ENCODE measurements at regions not wholly inside any gene's neighbourhood (a gene's known extent, or its start where the extent isn't known, plus 50 kb on each side); places are given as distances from the start of the nearest gene placed in this dataset.

DNA sequence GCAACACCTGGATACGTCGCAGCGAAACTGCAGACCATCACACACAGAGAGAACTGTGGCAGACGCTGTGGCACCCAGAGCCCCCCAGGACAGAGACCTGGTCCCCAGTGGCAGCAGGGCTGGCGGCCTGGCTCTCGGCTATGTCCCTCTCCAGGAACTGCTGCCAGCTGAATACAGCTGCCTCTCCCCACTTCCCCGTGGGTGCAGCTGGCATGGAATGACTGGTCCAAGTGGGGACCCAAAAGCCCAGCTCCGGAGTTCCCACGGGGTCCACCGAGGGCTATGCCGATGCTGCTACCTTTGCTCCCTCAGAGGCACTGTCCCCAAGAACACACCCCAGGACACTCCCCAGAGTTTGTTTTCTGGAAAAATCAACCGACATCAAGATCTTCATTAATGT lies 67.8 kb upstream of the GATA2 start:
- H4K20me1 ChIP-seq (ENCODE audit: control insufficient read depth, insufficient read depth, low read length, poor library complexity, severe bottlenecking): no peaks in the 10 kb centered on the region
- CTCF ChIA-PET: no interaction called here

GRCh38 chr3:128559486-128560225 lies 66.7 kb upstream of the GATA2 start:
- Mint-ChIP-seq H3K27ac (no peak overlapping the region), H3K4me3 (no peak overlapping the region), H3K9me3 (ENCODE audit: insufficient read depth) (no peaks in the 10 kb centered on the region), H3K27me3 (peaks cover 35% of the 10 kb centered on the region), H3K4me1 (peaks cover 3% of the 10 kb centered on the region)
- no peaks in the 10 kb centered on the region for H3K36me3 ChIP-seq (replicated peaks in 1 of 2; ENCODE audit: control extremely low read depth in 1 of 2, control insufficient read depth in 1 of 2, extremely low read depth in 1 of 2, insufficient read depth in 2 of 2, low read length in 1 of 2)
- peaks cover 0 to 25% (median 4%) of the 10 kb centered on the region in 4 experiments for H3K27me3 ChIP-seq (replicated peaks in 1 of 4; ENCODE audit: control extremely low read depth in 1 of 4, control insufficient read depth in 3 of 4, insufficient read depth in 4 of 4, low read length in 3 of 4)
- no peak overlapping the region for H2AFZ ChIP-seq (ENCODE audit: insufficient read depth, low read depth, low read length, poor library complexity, severe bottlenecking)
- H4K20me1 ChIP-seq (ENCODE audit: control insufficient read depth, insufficient read depth, low read length, poor library complexity, severe bottlenecking): no peaks in the 10 kb centered on the region
- POLR2A ChIA-PET: no interaction called here
- no peak overlapping the region for H3K4me2 ChIP-seq (replicated peaks; ENCODE audit: low read depth, low read length, poor library complexity, severe bottlenecking)
- H3K9me3 ChIP-seq (ENCODE audit: control extremely low read depth in 1 of 3, control insufficient read depth in 2 of 3, insufficient read depth in 1 of 3, low read length in 2 of 3): peaks cover 0 to 10% (median 0%) of the 10 kb centered on the region in 3 donors
- H3K79me2 ChIP-seq (ENCODE audit: control insufficient read depth, insufficient read depth, low read length): no peaks in the 10 kb centered on the region
- DNase-seq: no peak
- no peak overlapping the region for H3K4me3 ChIP-seq (ENCODE audit: control extremely low read depth in 1 of 5, extremely low read depth in 1 of 5, insufficient read depth in 1 of 5, low read depth in 2 of 5, low read length in 4 of 5)
- CTCF ChIA-PET: no interaction called here
- H3K9ac ChIP-seq (ENCODE audit: low read length): no peak overlapping the region
- 7% methylated on average over 12 of the region's 17 CpGs for WGBS (ENCODE audit: insufficient coverage)
- TF ChIP-seq EZH2 (IDR thresholded peaks at IDR 0.05; ENCODE audit: borderline replicate concordance, insufficient read depth, low read depth, low read length, poor library complexity, severe bottlenecking): no peak
- TF ChIP-seq, protein P1, sequence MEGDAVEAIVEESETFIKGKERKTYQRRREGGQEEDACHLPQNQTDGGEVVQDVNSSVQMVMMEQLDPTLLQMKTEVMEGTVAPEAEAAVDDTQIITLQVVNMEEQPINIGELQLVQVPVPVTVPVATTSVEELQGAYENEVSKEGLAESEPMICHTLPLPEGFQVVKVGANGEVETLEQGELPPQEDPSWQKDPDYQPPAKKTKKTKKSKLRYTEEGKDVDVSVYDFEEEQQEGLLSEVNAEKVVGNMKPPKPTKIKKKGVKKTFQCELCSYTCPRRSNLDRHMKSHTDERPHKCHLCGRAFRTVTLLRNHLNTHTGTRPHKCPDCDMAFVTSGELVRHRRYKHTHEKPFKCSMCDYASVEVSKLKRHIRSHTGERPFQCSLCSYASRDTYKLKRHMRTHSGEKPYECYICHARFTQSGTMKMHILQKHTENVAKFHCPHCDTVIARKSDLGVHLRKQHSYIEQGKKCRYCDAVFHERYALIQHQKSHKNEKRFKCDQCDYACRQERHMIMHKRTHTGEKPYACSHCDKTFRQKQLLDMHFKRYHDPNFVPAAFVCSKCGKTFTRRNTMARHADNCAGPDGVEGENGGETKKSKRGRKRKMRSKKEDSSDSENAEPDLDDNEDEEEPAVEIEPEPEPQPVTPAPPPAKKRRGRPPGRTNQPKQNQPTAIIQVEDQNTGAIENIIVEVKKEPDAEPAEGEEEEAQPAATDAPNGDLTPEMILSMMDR (IDR thresholded peaks at IDR 0.05): no peak
- no peak overlapping the region for H3K27ac ChIP-seq (ENCODE audit: low read length in 2 of 2)
- intact Hi-C loops (cut with micrococcal nuclease): no loop called here
- peaks cover 0 to 2% of the 10 kb centered on the region in 2 donors for H3K4me1 ChIP-seq (ENCODE audit: control insufficient read depth in 2 of 2, insufficient read depth in 2 of 2, low read length in 2 of 2)
- ATAC-seq (ENCODE audit: low read depth): no peak

More for the DNA sequence above, 67.8 kb upstream of the GATA2 start:
- POLR2A ChIA-PET: no interaction called here
- Mint-ChIP-seq H3K4me3 (no peak overlapping the region), H3K27me3 (peaks cover 39% of the 10 kb centered on the region), H3K27ac (no peak overlapping the region), H3K9me3 (ENCODE audit: insufficient read depth) (no peaks in the 10 kb centered on the region), H3K4me1 (no peaks in the 10 kb centered on the region)
- Histone ChIP-seq H3K36me3 (replicated peaks in 1 of 2; ENCODE audit: control extremely low read depth in 1 of 2, control insufficient read depth in 1 of 2, extremely low read depth in 1 of 2, insufficient read depth in 2 of 2, low read length in 1 of 2) (no peaks in the 10 kb centered on the region), H3K27ac (ENCODE audit: low read length in 2 of 2) (no peak overlapping the region), H3K9me3 (ENCODE audit: control extremely low read depth in 1 of 3, control insufficient read depth in 2 of 3, insufficient read depth in 1 of 3, low read length in 2 of 3) (peaks cover 0 to 10% (median 0%) of the 10 kb centered on the region in 3 donors), H3K4me2 (replicated peaks; ENCODE audit: low read depth, low read length, poor library complexity, severe bottlenecking) (no peak overlapping the region), H3K27me3 (replicated peaks in 1 of 4; ENCODE audit: control extremely low read depth in 1 of 4, control insufficient read depth in 3 of 4, insufficient read depth in 4 of 4, low read length in 3 of 4) (peaks cover 0 to 21% (median 4%) of the 10 kb centered on the region in 4 experiments), H3K4me1 (ENCODE audit: control insufficient read depth in 2 of 2, insufficient read depth in 2 of 2, low read length in 2 of 2) (no peaks in the 10 kb centered on the region), H3K9ac (ENCODE audit: low read length) (no peak overlapping the region), H2AFZ (ENCODE audit: insufficient read depth, low read depth, low read length, poor library complexity, severe bottlenecking) (no peak overlapping the region), H3K79me2 (ENCODE audit: control insufficient read depth, insufficient read depth, low read length) (no peaks in the 10 kb centered on the region), H3K4me3 (ENCODE audit: control extremely low read depth in 1 of 5, extremely low read depth in 1 of 5, insufficient read depth in 1 of 5, low read depth in 2 of 5, low read length in 4 of 5) (no peak overlapping the region)
- intact Hi-C loops (cut with micrococcal nuclease): no loop called here
- TF ChIP-seq, protein P1 (IDR thresholded peaks at IDR 0.05): no peak
- TF ChIP-seq EZH2 (IDR thresholded peaks at IDR 0.05; ENCODE audit: borderline replicate concordance, insufficient read depth, low read depth, low read length, poor library complexity, severe bottlenecking): no peak
- WGBS (ENCODE audit: insufficient coverage): 92% methylated on average over 11 of the region's 12 CpGs
- no peak for DNase-seq
- ATAC-seq (ENCODE audit: low read depth): no peak
